GM12864 (cell line): ENCODE measurements at regions not wholly inside any gene's neighbourhood (a gene's known extent, or its start where the extent isn't known, plus 50 kb on each side); places are given as distances from the start of the nearest gene placed in this dataset.

Experiments
- DNase-seq: peaks from one replicate; pipeline ENCODE4 v3.0.0-alpha.2; 2011; ENCODE audit warnings: low read depth
- H3K4me3 ChIP-seq: 2 replicates; pipeline ENCODE4 v1.5.1; 2011; ENCODE audit warnings: mild to moderate bottlenecking, low read depth, low read length, control low read depth
- CTCF ChIP-seq: IDR thresholded peaks from 2 replicates; pipeline ENCODE4 v1.5.1; 2011; ENCODE audit warnings: low read depth, mild to moderate bottlenecking, moderate library complexity, low read length, control low read depth, inconsistent platforms; ENCODE audit errors: missing control alignments

DNA sequence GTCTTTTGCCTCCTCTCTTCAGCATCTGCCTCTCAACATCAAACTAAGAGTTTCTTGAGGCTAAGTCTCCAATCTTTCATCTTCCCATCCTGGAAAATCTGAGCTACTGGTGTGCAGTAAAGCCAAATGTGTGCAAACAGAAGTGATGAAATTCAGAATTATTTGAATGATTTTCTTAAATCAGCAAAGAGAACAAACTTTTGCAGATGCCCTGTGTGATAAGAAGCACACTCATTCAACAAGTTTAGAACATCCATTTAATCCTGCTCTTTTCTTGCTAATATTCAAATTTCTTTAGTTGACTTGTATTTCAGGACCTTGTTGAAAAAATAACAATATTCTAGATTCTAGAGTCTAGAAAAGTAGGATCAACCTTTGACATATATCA, 1374.9 kb upstream of the CELF4 start:
- no peak overlapping the region for H3K4me3 ChIP-seq
- DNase-seq: no peak
- no peak for TF ChIP-seq CTCF

DNA sequence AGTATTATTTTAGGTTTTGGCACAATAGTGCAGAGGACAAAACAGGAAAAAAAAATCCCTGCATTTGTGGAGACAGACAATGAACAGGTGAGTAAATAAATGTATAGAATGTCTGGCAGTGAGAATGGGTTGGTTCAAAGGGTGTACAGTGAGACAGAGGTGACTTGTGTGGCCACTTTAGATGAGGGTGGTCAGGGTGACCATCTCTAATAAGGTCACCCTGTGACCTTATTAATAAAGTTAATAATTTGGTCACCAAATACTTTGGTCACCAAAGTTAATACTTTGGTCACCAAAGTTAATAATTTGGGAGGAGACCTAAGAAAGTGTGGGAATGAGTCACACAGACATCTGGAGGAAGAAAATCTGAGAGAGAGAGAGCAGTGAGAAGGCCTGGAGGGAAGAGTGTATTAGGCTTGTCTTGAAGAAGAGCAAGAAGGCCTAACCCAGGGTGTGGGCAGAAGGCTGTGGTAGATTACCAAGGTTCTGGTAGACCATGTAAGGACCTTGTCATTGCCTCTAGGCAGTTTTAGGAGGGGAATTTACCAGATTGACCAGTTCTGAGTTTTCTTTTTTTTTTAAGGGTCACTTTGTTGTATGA, 1368.4 kb upstream of the CELF4 start:
- DNase-seq: no peak
- no peak for TF ChIP-seq CTCF
- H3K4me3 ChIP-seq: no peak overlapping the region

- TF ChIP-seq CTCF: no peak
- H3K4me3 ChIP-seq: no peak overlapping the region
- no peak for DNase-seq
These were observed 1367.7 kb upstream of the CELF4 start for GRCh38 chr18:38933322-38933721.

DNA sequence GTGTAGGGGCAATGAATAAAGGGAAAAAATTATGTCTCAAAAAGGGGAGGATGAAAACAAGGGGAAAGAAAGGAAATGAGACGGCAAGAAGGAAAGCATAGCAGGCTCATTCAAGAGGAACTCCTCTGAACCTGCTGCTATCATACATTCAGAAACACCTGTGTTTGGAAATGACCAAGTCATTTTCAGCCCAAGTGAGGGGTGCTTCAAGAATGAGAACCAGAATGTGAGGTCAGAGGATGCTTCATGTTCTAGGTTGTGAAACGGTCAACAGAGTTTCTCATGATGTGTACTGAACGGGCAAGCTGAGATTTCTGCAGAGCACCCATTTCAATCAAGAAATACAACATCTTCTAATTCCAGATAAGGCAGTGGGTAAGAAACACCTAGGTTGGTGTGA, 1367.2 kb upstream of the CELF4 start:
- DNase-seq: no peak
- no peak overlapping the region for H3K4me3 ChIP-seq
- TF ChIP-seq CTCF: no peak

- TF ChIP-seq CTCF: no peak
- H3K4me3 ChIP-seq: no peak overlapping the region
- no peak for DNase-seq
These were observed 1366.1 kb upstream of the CELF4 start for GRCh38 chr18:38931754-38932050.

GRCh38 chr18:38930881-38931753, 1365.5 kb upstream of the CELF4 start:
- H3K4me3 ChIP-seq: no peak overlapping the region
- no peak for TF ChIP-seq CTCF
- DNase-seq: no peak

- H3K4me3 ChIP-seq: no peak overlapping the region
- no peak for TF ChIP-seq CTCF
- no peak for DNase-seq
These were observed 1357.9 kb upstream of the CELF4 start for GRCh38 chr18:38923540-38923939.
